CD14-positive monocyte (primary cell): ENCODE measurements at regions not wholly inside any gene's neighbourhood (a gene's known extent, or its start where the extent isn't known, plus 50 kb on each side); places are given as distances from the start of the nearest gene placed in this dataset.

Experiments
- DNase-seq, 3 donors: peaks; one replicate each; pipeline ENCODE4 v3.0.0-alpha.2; 2011 to 2022
- H2AFZ ChIP-seq: 2 replicates; pipeline ENCODE4 v1.6.0; 2012; ENCODE audit warnings: mild to moderate bottlenecking, low read depth, low read length, inconsistent platforms; ENCODE audit not compliant: insufficient read depth, poor library complexity, severe bottlenecking
- H3K27ac ChIP-seq, 2 donors: 1 replicate in 1 of 2; 2 replicates in 1 of 2; pipeline ENCODE4 v1.5.1; 2012 to 2013; ENCODE audit warnings: low read length in 2 of 2, control low read depth in 1 of 2, inconsistent platforms in 1 of 2, low read depth in 1 of 2, mild to moderate bottlenecking in 1 of 2
- H3K27me3 ChIP-seq, 2 donors: one replicate each; pipeline versions ENCODE4 v1.6.0 to v1.6.1; 2011 to 2013; ENCODE audit warnings: low read length in 2 of 2; ENCODE audit not compliant: control insufficient read depth in 2 of 2, insufficient read depth in 2 of 2
- H3K36me3 ChIP-seq, 2 donors: replicated peaks in 1 of 2; 1 replicate in 1 of 2; 2 replicates in 1 of 2; pipeline versions ENCODE4 v1.5.1 to v1.6.1; 2012 to 2013; ENCODE audit warnings: low read length in 2 of 2, control low read depth in 1 of 2, inconsistent platforms in 1 of 2, mild to moderate bottlenecking in 1 of 2; ENCODE audit not compliant: insufficient read depth in 2 of 2, control insufficient read depth in 1 of 2
- H3K4me1 ChIP-seq, 2 donors: 1 replicate in 1 of 2; 2 replicates in 1 of 2; pipeline versions ENCODE4 v1.5.1 to v1.6.1; 2012 to 2013; ENCODE audit warnings: low read length in 2 of 2, control low read depth in 1 of 2, inconsistent platforms in 1 of 2, mild to moderate bottlenecking in 1 of 2, moderate library complexity in 1 of 2; ENCODE audit not compliant: insufficient read depth in 2 of 2, control insufficient read depth in 1 of 2
- H3K4me2 ChIP-seq: replicated peaks from 2 replicates; pipeline ENCODE3; 2012; ENCODE audit warnings: low read length, moderate library complexity, mild to moderate bottlenecking; ENCODE audit not compliant: poor library complexity, severe bottlenecking; ENCODE audit errors: extremely low read depth
- H3K4me3 ChIP-seq, 3 experiments: fragments of 200-600 bp in 1 of 3; sonication (generic) in 1 of 3; replicated peaks in 1 of 3; 1 replicate in 2 of 3; 2 replicates in 1 of 3; pipeline ENCODE4 v1.5.1; 2011 to 2013; ENCODE audit warnings: low read length in 3 of 3, mild to moderate bottlenecking in 3 of 3, control low read depth in 2 of 3, low read depth in 2 of 3, inconsistent platforms in 1 of 3, moderate library complexity in 1 of 3
- H3K79me2 ChIP-seq: 2 replicates; pipeline ENCODE4 v1.6.0; 2012; ENCODE audit warnings: mild to moderate bottlenecking, control low read depth, inconsistent platforms, low read length, moderate library complexity; ENCODE audit not compliant: insufficient read depth
- H3K9ac ChIP-seq: 2 replicates; pipeline ENCODE4 v1.6.0; 2017; ENCODE audit warnings: low read length, mild to moderate bottlenecking; ENCODE audit not compliant: insufficient read depth, poor library complexity, severe bottlenecking
- H3K9me3 ChIP-seq, 2 donors: replicated peaks in 1 of 2; 1 replicate in 1 of 2; 2 replicates in 1 of 2; pipeline versions ENCODE4 v1.5.1 to v1.6.1; 2012 to 2013; ENCODE audit warnings: low read length in 2 of 2, control low read depth in 1 of 2; ENCODE audit not compliant: control insufficient read depth in 1 of 2, insufficient read depth in 1 of 2
- H4K20me1 ChIP-seq: 2 replicates; pipeline ENCODE4 v1.6.0; 2012; ENCODE audit warnings: mild to moderate bottlenecking, low read length, control low read depth, moderate library complexity; ENCODE audit not compliant: insufficient read depth
- H3K27ac Mint-ChIP-seq, 7 donors: one replicate each; pipeline ENCODE4 v1.8.0; 2020; ENCODE audit warnings: mild to moderate bottlenecking in 7 of 7, mixed read lengths in 7 of 7, moderate library complexity in 6 of 7, inconsistent platforms in 2 of 7
- H3K27me3 Mint-ChIP-seq, 3 donors: one replicate each; pipeline ENCODE4 v1.8.0; 2021 to 2022; ENCODE audit warnings: low read depth in 3 of 3, mild to moderate bottlenecking in 3 of 3, mixed read lengths in 3 of 3, moderate library complexity in 3 of 3, inconsistent platforms in 1 of 3
- H3K36me3 Mint-ChIP-seq, 2 donors: one replicate each; pipeline ENCODE4 v1.8.0; 2020; ENCODE audit warnings: mixed read lengths in 2 of 2, inconsistent platforms in 1 of 2, mild to moderate bottlenecking in 1 of 2
- H3K4me1 Mint-ChIP-seq: one replicate; pipeline ENCODE4 v1.8.0; 2020; ENCODE audit warnings: mild to moderate bottlenecking, mixed read lengths
- H3K4me3 Mint-ChIP-seq, 2 donors: one replicate each; pipeline ENCODE4 v1.8.0; 2020; ENCODE audit warnings: mild to moderate bottlenecking in 2 of 2, mixed read lengths in 2 of 2, moderate library complexity in 1 of 2
- H3K9me3 Mint-ChIP-seq, 7 donors: one replicate each; pipeline ENCODE4 v1.8.0; 2020 to 2022; ENCODE audit warnings: mixed read lengths in 7 of 7, mild to moderate bottlenecking in 6 of 7, moderate library complexity in 6 of 7, inconsistent platforms in 2 of 7
- WGBS: methylation state at CpG from one replicate; pipeline ENCODE4 v1.1.5; 2013; ENCODE audit warnings: missing lambda C conversion rate; ENCODE audit not compliant: insufficient coverage; 5-methylcytosine and 5-hydroxymethylcytosine counted together
- intact Hi-C, 2 donors: fragments of 100-400 bp; cut with micrococcal nuclease; formaldehyde crosslinking; loops; one replicate each; pipeline versions ENCODE4 v1.15.0 to v1.15.1; 2023
- TF ChIP-seq, protein P1 (sequence below): fragments of 200-600 bp; IDR thresholded peaks from one replicate; pipeline ENCODE4 v1.8.0; 2022; ENCODE audit warnings: antibody characterized with exemption, mild to moderate bottlenecking

DNA sequence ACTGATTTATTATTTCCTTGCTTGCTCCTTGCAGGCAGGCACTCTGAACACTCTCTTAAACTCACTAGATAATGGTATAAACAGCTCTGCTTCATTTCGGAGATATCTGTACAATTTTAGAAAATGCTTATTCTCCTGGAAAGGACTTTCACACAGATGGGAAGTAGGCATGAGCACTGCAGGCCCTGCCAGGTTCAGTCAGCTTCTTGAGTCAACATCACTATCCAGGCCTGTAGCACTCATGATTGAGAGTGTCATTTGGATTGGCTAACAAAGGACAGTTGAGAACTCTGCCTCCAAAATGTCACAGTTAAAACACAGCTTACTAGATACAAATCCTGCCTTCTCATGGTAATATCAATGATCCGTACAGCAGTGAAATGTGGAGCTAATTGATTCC lies 181.9 kb downstream of the CYYR1 start:
- H3K36me3 Mint-ChIP-seq, result no peaks in the 10 kb centered on the region
- Histone ChIP-seq H3K27me3 (no peaks in the 10 kb centered on the region), H3K4me2 (no peak overlapping the region), H3K36me3 (no peaks in the 10 kb centered on the region), H3K27ac (no peak overlapping the region), H3K79me2 (no peaks in the 10 kb centered on the region), H3K9ac (no peak overlapping the region), H2AFZ (no peak overlapping the region), H4K20me1 (no peaks in the 10 kb centered on the region), H3K4me3 (no peak overlapping the region), H3K4me1 (peaks cover 26 to 39% of the 10 kb centered on the region in 2 donors), H3K9me3 (peaks cover 5 to 11% of the 10 kb centered on the region in 2 donors)
- peaks cover 36% of the 10 kb centered on the region for H3K4me1 Mint-ChIP-seq
- H3K27ac Mint-ChIP-seq, result no peak overlapping the region
- intact Hi-C loops, result no loop called here
- WGBS, result 100% methylated on average over 1 of the region's 2 CpGs
- no peak overlapping the region for H3K4me3 Mint-ChIP-seq
- H3K9me3 Mint-ChIP-seq, result peaks cover 7 to 12% (median 9%) of the 10 kb centered on the region in 7 donors
- peaks cover 0 to 3% (median 0%) of the 10 kb centered on the region in 3 donors for H3K27me3 Mint-ChIP-seq
- TF ChIP-seq, protein P1, sequence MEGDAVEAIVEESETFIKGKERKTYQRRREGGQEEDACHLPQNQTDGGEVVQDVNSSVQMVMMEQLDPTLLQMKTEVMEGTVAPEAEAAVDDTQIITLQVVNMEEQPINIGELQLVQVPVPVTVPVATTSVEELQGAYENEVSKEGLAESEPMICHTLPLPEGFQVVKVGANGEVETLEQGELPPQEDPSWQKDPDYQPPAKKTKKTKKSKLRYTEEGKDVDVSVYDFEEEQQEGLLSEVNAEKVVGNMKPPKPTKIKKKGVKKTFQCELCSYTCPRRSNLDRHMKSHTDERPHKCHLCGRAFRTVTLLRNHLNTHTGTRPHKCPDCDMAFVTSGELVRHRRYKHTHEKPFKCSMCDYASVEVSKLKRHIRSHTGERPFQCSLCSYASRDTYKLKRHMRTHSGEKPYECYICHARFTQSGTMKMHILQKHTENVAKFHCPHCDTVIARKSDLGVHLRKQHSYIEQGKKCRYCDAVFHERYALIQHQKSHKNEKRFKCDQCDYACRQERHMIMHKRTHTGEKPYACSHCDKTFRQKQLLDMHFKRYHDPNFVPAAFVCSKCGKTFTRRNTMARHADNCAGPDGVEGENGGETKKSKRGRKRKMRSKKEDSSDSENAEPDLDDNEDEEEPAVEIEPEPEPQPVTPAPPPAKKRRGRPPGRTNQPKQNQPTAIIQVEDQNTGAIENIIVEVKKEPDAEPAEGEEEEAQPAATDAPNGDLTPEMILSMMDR, result no peak
- DNase-seq, result no peak

DNA sequence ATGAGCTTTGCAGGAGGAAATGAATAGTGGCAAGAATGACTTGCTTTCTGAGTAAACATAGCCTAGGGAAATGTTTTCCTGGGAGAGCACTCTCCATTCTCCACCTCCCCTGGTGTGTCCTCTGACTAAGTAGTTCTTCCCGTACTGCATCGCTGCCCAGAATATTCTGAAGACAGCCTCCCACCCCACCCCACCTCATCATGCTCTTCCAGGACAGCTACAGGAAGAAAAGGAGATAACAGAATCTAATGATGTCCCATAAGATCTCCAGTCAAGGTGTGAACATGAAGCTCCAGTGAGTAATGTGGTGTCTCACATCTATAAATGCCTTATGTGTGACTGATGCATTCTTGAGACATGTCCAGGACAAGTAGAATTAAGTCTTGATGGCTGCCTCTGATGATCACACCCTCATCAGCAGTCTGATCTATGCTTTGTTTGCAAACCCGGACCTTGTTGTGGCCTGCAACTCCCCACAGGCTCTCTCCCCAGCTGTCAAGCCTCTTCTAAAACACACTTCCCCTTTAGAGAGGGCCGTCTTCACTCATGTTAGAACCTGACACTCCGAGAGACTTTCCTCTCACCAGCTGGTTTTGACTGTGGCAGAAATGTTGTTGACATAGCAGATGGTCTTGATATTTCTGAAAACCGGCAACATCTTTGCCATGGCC lies 183.0 kb downstream of the CYYR1 start:
- no peaks in the 10 kb centered on the region for H4K20me1 ChIP-seq
- H3K36me3 Mint-ChIP-seq, result no peaks in the 10 kb centered on the region
- H2AFZ ChIP-seq, result peak overlapping the region; percentile 9
- WGBS, result 0% methylated on average over 1 of the region's 6 CpGs
- peak; percentile 7 to 21 (median 8) for DNase-seq
- TF ChIP-seq, protein P1, result no peak
- peaks cover 5 to 11% of the 10 kb centered on the region in 2 donors for H3K9me3 ChIP-seq
- H3K27ac ChIP-seq, result no peak overlapping the region
- peaks cover 46% of the 10 kb centered on the region for H3K4me1 Mint-ChIP-seq
- no peak overlapping the region for H3K9ac ChIP-seq
- peaks cover 7 to 15% (median 9%) of the 10 kb centered on the region in 7 donors for H3K9me3 Mint-ChIP-seq
- H3K27me3 ChIP-seq, result no peaks in the 10 kb centered on the region
- no peak overlapping the region for H3K4me3 ChIP-seq
- peaks cover 34 to 48% of the 10 kb centered on the region in 2 donors for H3K4me1 ChIP-seq
- H3K27ac Mint-ChIP-seq, result peak overlapping the region in 2 of 7 donors; percentile 25 to 26
- H3K4me3 Mint-ChIP-seq, result no peak overlapping the region
- no peaks in the 10 kb centered on the region for H3K36me3 ChIP-seq
- intact Hi-C loops, result no loop called here
- peaks cover 0 to 2% (median 0%) of the 10 kb centered on the region in 3 donors for H3K27me3 Mint-ChIP-seq
- no peaks in the 10 kb centered on the region for H3K79me2 ChIP-seq
- no peak overlapping the region for H3K4me2 ChIP-seq
